ENCODE measurements at regions not wholly inside any gene's neighbourhood (a gene's known extent, or its start where the extent isn't known, plus 50 kb on each side); places are given as distances from the start of the nearest gene placed in this dataset.

GRCh38 chr1:234916840-234917239 lies 211.8 kb downstream of the TOMM20 start:
- TF ChIP-seq PHF20 (CRISPR knock-in tag; IDR thresholded peaks at IDR 0.05) (no peak), ZBTB40 (IDR thresholded peaks at IDR 0.05) (no peak), ZBTB40 (CRISPR knock-in tag; IDR thresholded peaks at IDR 0.05) (no peak)
